ENCODE measurements at regions not wholly inside any gene's neighbourhood (a gene's known extent, or its start where the extent isn't known, plus 50 kb on each side); places are given as distances from the start of the nearest gene placed in this dataset.
A peak's percentile ranks its signal among the peaks of the same experiment; 100 is the strongest.

DNA sequence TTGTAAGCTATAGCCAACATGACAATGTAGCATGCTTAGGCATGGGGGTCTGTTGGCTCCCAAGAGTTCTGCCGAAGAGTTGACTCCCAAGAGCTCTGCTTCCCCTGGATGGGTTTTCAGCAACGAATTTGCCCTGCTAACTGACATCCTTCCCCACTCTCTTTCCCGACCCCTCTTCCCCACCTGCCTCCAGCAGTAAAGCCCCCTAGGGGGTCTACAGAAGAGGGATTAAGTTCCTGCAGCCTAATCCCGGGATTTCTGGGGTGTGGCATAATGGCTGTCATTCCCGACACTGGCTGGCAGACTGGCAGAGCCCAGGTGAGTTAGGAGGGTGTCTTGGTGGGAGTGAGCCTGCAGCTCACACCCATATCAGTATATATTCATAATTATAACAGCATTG is 121.0 kb upstream of the ZNF184 start:
- no CpG with 5 or more reads among the region's 5 CpGs for WGBS, 2 donors (ENCODE audit: extremely low coverage in 2 of 2, insufficient read length in 2 of 2, insufficient replicate concordance in 1 of 2)
- H2AK5ac ChIP-seq (ENCODE audit: low read depth, low read length) = no peak overlapping the region
- H3K4me2 ChIP-seq (ENCODE audit: insufficient read depth, low read length, poor library complexity, severe bottlenecking) = peak overlapping the region; percentile 72
- no peak overlapping the region for H4K8ac ChIP-seq (ENCODE audit: low read depth, low read length)
- H2BK15ac ChIP-seq (ENCODE audit: low read length) = no peak overlapping the region
- no peak overlapping the region for H3K14ac ChIP-seq (ENCODE audit: low read length)
- no peak overlapping the region for H3K4ac ChIP-seq (ENCODE audit: low read length)
- no peak overlapping the region for H2BK120ac ChIP-seq (ENCODE audit: low read depth, low read length)
- no peak overlapping the region for H3K18ac ChIP-seq (ENCODE audit: low read length)
- DNase-seq (ENCODE audit: low spot score) = no peak
- no peak overlapping the region for H2BK12ac ChIP-seq (ENCODE audit: low read length)
- no peak overlapping the region for H3K27ac ChIP-seq (replicated peaks; ENCODE audit: low read length)
- no peak overlapping the region for H3K9ac ChIP-seq (ENCODE audit: low read depth, low read length, poor library complexity)
- no peak overlapping the region for H2AFZ ChIP-seq (ENCODE audit: low read length)
- no peaks in the 10 kb centered on the region for H3K9me3 ChIP-seq (replicated peaks in 1 of 2; ENCODE audit: control insufficient read depth in 2 of 2, insufficient read depth in 1 of 2, low read depth in 1 of 2, low read length in 2 of 2)
- H3K36me3 ChIP-seq (replicated peaks in 1 of 2; ENCODE audit: control insufficient read depth in 2 of 2, insufficient read depth in 2 of 2, low read length in 2 of 2) = no peaks in the 10 kb centered on the region
- H3K4me3 ChIP-seq (ENCODE audit: low read length in 2 of 2) = peak overlapping the region in 1 of 2 donors; percentile 55
- H3K27me3 ChIP-seq (ENCODE audit: control insufficient read depth in 3 of 3, insufficient read depth in 3 of 3, low read depth in 1 of 3, low read length in 3 of 3) = peaks cover 0 to 25% (median 14%) of the 10 kb centered on the region in 3 experiments
- H4K91ac ChIP-seq (ENCODE audit: low read depth, low read length, poor library complexity) = no peak overlapping the region
- no peak overlapping the region for H2BK5ac ChIP-seq (ENCODE audit: low read length)
- no peaks in the 10 kb centered on the region for H3K79me1 ChIP-seq (ENCODE audit: low read depth, low read length)
- peaks cover 2 to 8% of the 10 kb centered on the region in 2 donors for H3K4me1 ChIP-seq (ENCODE audit: control insufficient read depth in 2 of 2, insufficient read depth in 1 of 2, low read depth in 1 of 2, low read length in 2 of 2)
- no peak overlapping the region for H3K23ac ChIP-seq (ENCODE audit: low read depth, low read length, poor library complexity)

- no CpG with 5 or more reads among the region's 19 CpGs for WGBS, 2 donors (ENCODE audit: extremely low coverage in 2 of 2, insufficient read length in 2 of 2, insufficient replicate concordance in 1 of 2)
- H3K9me3 ChIP-seq (replicated peaks in 1 of 2; ENCODE audit: control insufficient read depth in 2 of 2, insufficient read depth in 1 of 2, low read depth in 1 of 2, low read length in 2 of 2) = no peaks in the 10 kb centered on the region
- H3K23ac ChIP-seq (ENCODE audit: low read depth, low read length, poor library complexity) = no peak overlapping the region
- H3K4ac ChIP-seq (ENCODE audit: low read length) = no peak overlapping the region
- H2AFZ ChIP-seq (ENCODE audit: low read length) = peak overlapping the region; percentile 75
- H2BK120ac ChIP-seq (ENCODE audit: low read depth, low read length) = no peak overlapping the region
- H3K4me2 ChIP-seq (ENCODE audit: insufficient read depth, low read length, poor library complexity, severe bottlenecking) = peak overlapping the region; percentile 72
- H4K91ac ChIP-seq (ENCODE audit: low read depth, low read length, poor library complexity) = no peak overlapping the region
- no peak overlapping the region for H2BK12ac ChIP-seq (ENCODE audit: low read length)
- peak overlapping the region; percentile 55 to 85 for H3K4me3 ChIP-seq (ENCODE audit: low read length in 2 of 2)
- H3K4me1 ChIP-seq (ENCODE audit: control insufficient read depth in 2 of 2, insufficient read depth in 1 of 2, low read depth in 1 of 2, low read length in 2 of 2) = peaks cover 2 to 8% of the 10 kb centered on the region in 2 donors
- no peak overlapping the region for H4K8ac ChIP-seq (ENCODE audit: low read depth, low read length)
- no peak overlapping the region for H3K18ac ChIP-seq (ENCODE audit: low read length)
- no peak for DNase-seq (ENCODE audit: low spot score)
- no peak overlapping the region for H3K27ac ChIP-seq (replicated peaks; ENCODE audit: low read length)
- no peak overlapping the region for H2BK5ac ChIP-seq (ENCODE audit: low read length)
- no peak overlapping the region for H3K14ac ChIP-seq (ENCODE audit: low read length)
- H3K27me3 ChIP-seq (ENCODE audit: control insufficient read depth in 3 of 3, insufficient read depth in 3 of 3, low read depth in 1 of 3, low read length in 3 of 3) = peaks cover 0 to 25% (median 14%) of the 10 kb centered on the region in 3 experiments
- no peak overlapping the region for H3K9ac ChIP-seq (ENCODE audit: low read depth, low read length, poor library complexity)
- H2BK15ac ChIP-seq (ENCODE audit: low read length) = no peak overlapping the region
- H2AK5ac ChIP-seq (ENCODE audit: low read depth, low read length) = no peak overlapping the region
- no peaks in the 10 kb centered on the region for H3K36me3 ChIP-seq (replicated peaks in 1 of 2; ENCODE audit: control insufficient read depth in 2 of 2, insufficient read depth in 2 of 2, low read length in 2 of 2)
- no peaks in the 10 kb centered on the region for H3K79me1 ChIP-seq (ENCODE audit: low read depth, low read length)
Measured at GRCh38 chr6:27593200-27593818, 120.4 kb upstream of the ZNF184 start.

DNA sequence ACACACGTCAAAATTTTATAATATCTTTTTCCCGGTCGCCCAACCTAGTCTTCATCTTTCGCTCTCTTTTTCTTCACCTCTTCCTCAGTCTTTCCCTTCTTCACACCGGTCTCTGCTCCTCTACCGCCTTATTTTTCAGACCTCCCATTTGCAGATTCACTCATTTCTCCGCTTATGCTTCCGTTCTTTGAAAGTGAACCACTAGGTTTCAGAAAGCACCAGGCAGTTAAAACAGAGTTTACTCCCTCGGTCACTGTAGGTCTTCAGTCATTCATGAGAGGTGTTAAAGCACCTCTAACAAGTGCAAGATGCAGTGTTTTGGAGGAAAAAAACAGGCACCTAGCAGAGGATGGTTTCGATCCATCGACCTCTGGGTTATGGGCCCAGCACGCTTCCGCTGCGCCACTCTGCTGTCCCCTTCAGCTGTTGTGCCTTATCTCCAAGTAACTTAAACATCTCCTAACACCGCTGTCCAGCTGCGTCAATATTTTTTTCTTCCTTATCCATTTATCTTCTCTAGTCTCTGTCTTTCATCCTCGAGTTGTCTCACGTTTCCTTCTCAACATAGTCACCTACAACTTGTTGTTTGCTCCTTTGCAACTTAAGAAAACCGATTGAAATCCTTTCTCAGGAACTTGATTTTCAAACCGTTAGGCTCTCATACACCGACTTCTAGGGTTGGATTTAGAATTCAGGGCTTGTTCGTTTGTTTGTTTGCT is 119.7 kb upstream of the ZNF184 start:
- H2AK5ac ChIP-seq (ENCODE audit: low read depth, low read length) = no peak overlapping the region
- peak; percentile 72 for DNase-seq (ENCODE audit: low spot score)
- no peak overlapping the region for H3K4ac ChIP-seq (ENCODE audit: low read length)
- no peak overlapping the region for H3K14ac ChIP-seq (ENCODE audit: low read length)
- H3K4me2 ChIP-seq (ENCODE audit: insufficient read depth, low read length, poor library complexity, severe bottlenecking) = peak overlapping the region; percentile 72
- H4K91ac ChIP-seq (ENCODE audit: low read depth, low read length, poor library complexity) = no peak overlapping the region
- H3K27me3 ChIP-seq (ENCODE audit: control insufficient read depth in 3 of 3, insufficient read depth in 3 of 3, low read depth in 1 of 3, low read length in 3 of 3) = peaks cover 0 to 25% (median 14%) of the 10 kb centered on the region in 3 experiments
- H3K18ac ChIP-seq (ENCODE audit: low read length) = no peak overlapping the region
- H2BK5ac ChIP-seq (ENCODE audit: low read length) = no peak overlapping the region
- H2BK15ac ChIP-seq (ENCODE audit: low read length) = no peak overlapping the region
- H4K8ac ChIP-seq (ENCODE audit: low read depth, low read length) = no peak overlapping the region
- H3K9me3 ChIP-seq (replicated peaks in 1 of 2; ENCODE audit: control insufficient read depth in 2 of 2, insufficient read depth in 1 of 2, low read depth in 1 of 2, low read length in 2 of 2) = no peaks in the 10 kb centered on the region
- no peak overlapping the region for H3K23ac ChIP-seq (ENCODE audit: low read depth, low read length, poor library complexity)
- peaks cover 2 to 8% of the 10 kb centered on the region in 2 donors for H3K4me1 ChIP-seq (ENCODE audit: control insufficient read depth in 2 of 2, insufficient read depth in 1 of 2, low read depth in 1 of 2, low read length in 2 of 2)
- H2BK12ac ChIP-seq (ENCODE audit: low read length) = no peak overlapping the region
- H2AFZ ChIP-seq (ENCODE audit: low read length) = peak overlapping the region; percentile 75
- H3K27ac ChIP-seq (replicated peaks; ENCODE audit: low read length) = no peak overlapping the region
- no peak overlapping the region for H3K9ac ChIP-seq (ENCODE audit: low read depth, low read length, poor library complexity)
- no CpG with 5 or more reads among the region's 22 CpGs for WGBS, 2 donors (ENCODE audit: extremely low coverage in 2 of 2, insufficient read length in 2 of 2, insufficient replicate concordance in 1 of 2)
- H3K36me3 ChIP-seq (replicated peaks in 1 of 2; ENCODE audit: control insufficient read depth in 2 of 2, insufficient read depth in 2 of 2, low read length in 2 of 2) = no peaks in the 10 kb centered on the region
- peak overlapping the region; percentile 55 to 86 for H3K4me3 ChIP-seq (ENCODE audit: low read length in 2 of 2)
- no peak overlapping the region for H2BK120ac ChIP-seq (ENCODE audit: low read depth, low read length)
- H3K79me1 ChIP-seq (ENCODE audit: low read depth, low read length) = no peaks in the 10 kb centered on the region

- Histone ChIP-seq H3K14ac (ENCODE audit: low read length) (no peak overlapping the region), H2AFZ (ENCODE audit: low read length) (peak overlapping the region; percentile 74), H2AK5ac (ENCODE audit: low read depth, low read length) (no peak overlapping the region), H3K4me1 (ENCODE audit: control insufficient read depth in 2 of 2, insufficient read depth in 1 of 2, low read depth in 1 of 2, low read length in 2 of 2) (peaks cover 2 to 8% of the 10 kb centered on the region in 2 donors), H2BK120ac (ENCODE audit: low read depth, low read length) (no peak overlapping the region), H4K91ac (ENCODE audit: low read depth, low read length, poor library complexity) (no peak overlapping the region), H3K4ac (ENCODE audit: low read length) (no peak overlapping the region), H4K8ac (ENCODE audit: low read depth, low read length) (no peak overlapping the region), H3K79me1 (ENCODE audit: low read depth, low read length) (no peaks in the 10 kb centered on the region), H3K9ac (ENCODE audit: low read depth, low read length, poor library complexity) (no peak overlapping the region), H3K23ac (ENCODE audit: low read depth, low read length, poor library complexity) (no peak overlapping the region), H3K36me3 (replicated peaks in 1 of 2; ENCODE audit: control insufficient read depth in 2 of 2, insufficient read depth in 2 of 2, low read length in 2 of 2) (no peaks in the 10 kb centered on the region), H3K4me3 (ENCODE audit: low read length in 2 of 2) (peak overlapping the region; percentile 55 to 86), H3K9me3 (replicated peaks in 1 of 2; ENCODE audit: control insufficient read depth in 2 of 2, insufficient read depth in 1 of 2, low read depth in 1 of 2, low read length in 2 of 2) (no peaks in the 10 kb centered on the region), H2BK15ac (ENCODE audit: low read length) (no peak overlapping the region), H3K18ac (ENCODE audit: low read length) (no peak overlapping the region), H2BK5ac (ENCODE audit: low read length) (no peak overlapping the region), H2BK12ac (ENCODE audit: low read length) (no peak overlapping the region), H3K27ac (replicated peaks; ENCODE audit: low read length) (no peak overlapping the region), H3K4me2 (ENCODE audit: insufficient read depth, low read length, poor library complexity, severe bottlenecking) (peak overlapping the region; percentile 69), H3K27me3 (ENCODE audit: control insufficient read depth in 3 of 3, insufficient read depth in 3 of 3, low read depth in 1 of 3, low read length in 3 of 3) (peaks cover 0 to 25% (median 14%) of the 10 kb centered on the region in 3 experiments)
- WGBS, 2 donors (ENCODE audit: extremely low coverage in 2 of 2, insufficient read length in 2 of 2, insufficient replicate concordance in 1 of 2) = no CpG with 5 or more reads among the region's 22 CpGs
- peak; percentile 58 for DNase-seq (ENCODE audit: low spot score)
Measured at GRCh38 chr6:27591699-27592480, 119.0 kb upstream of the ZNF184 start.
